Spleen (tissue), 11 donors: ENCODE measurements at regions not wholly inside any gene's neighbourhood (a gene's known extent, or its start where the extent isn't known, plus 50 kb on each side); places are given as distances from the start of the nearest gene placed in this dataset.

Experiments
- DNase-seq: peaks from one replicate; pipeline ENCODE4 v3.0.0-alpha.2; 2020
- H3K27ac ChIP-seq, 8 donors: fragments of 200-600 bp; sonication (generic) in 7 of 8; 1 replicate in 4 of 8; 2 replicates in 4 of 8; pipeline versions ENCODE4 v1.5.0 to v1.8.0; 2016 to 2021; ENCODE audit warnings: inconsistent platforms in 4 of 8, mild to moderate bottlenecking in 4 of 8, moderate library complexity in 1 of 8
- H3K27me3 ChIP-seq, 7 donors: fragments of 200-600 bp; sonication (generic) in 6 of 7; replicated peaks in 1 of 7; 1 replicate in 4 of 7; 2 replicates in 3 of 7; pipeline versions ENCODE4 v1.5.0 to v1.8.0; 2016 to 2021; ENCODE audit warnings: inconsistent platforms in 3 of 7, mild to moderate bottlenecking in 1 of 7
- H3K36me3 ChIP-seq, 6 donors: fragments of 200-600 bp; sonication (generic) in 5 of 6; 1 replicate in 4 of 6; 2 replicates in 2 of 6; pipeline versions ENCODE4 v1.5.0 to v1.8.0; 2016 to 2021; ENCODE audit warnings: inconsistent platforms in 2 of 6
- H3K4me1 ChIP-seq, 6 donors: fragments of 200-600 bp; sonication (generic) in 5 of 6; 1 replicate in 3 of 6; 2 replicates in 3 of 6; pipeline versions ENCODE4 v1.5.0 to v1.8.0; 2016 to 2021; ENCODE audit warnings: inconsistent platforms in 3 of 6
- H3K4me3 ChIP-seq, 8 donors: fragments of 200-600 bp; sonication (generic) in 7 of 8; 1 replicate in 4 of 8; 2 replicates in 4 of 8; pipeline versions ENCODE4 v1.5.0 to v1.8.0; 2016 to 2021; ENCODE audit warnings: inconsistent platforms in 4 of 8, mild to moderate bottlenecking in 4 of 8, moderate library complexity in 2 of 8
- H3K9me3 ChIP-seq, 8 donors: fragments of 200-600 bp; sonication (generic) in 7 of 8; 1 replicate in 4 of 8; 2 replicates in 4 of 8; pipeline versions ENCODE4 v1.5.0 to v1.8.0; 2016 to 2021; ENCODE audit warnings: inconsistent platforms in 4 of 8
- POLR2A ChIP-seq, 3 donors: fragments of 450-650 bp; IDR thresholded peaks; one replicate each; pipeline ENCODE4 v1.5.1; 2017; ENCODE audit warnings: antibody characterized with exemption in 3 of 3, mild to moderate bottlenecking in 1 of 3
- POLR2AphosphoS5 ChIP-seq, 3 donors: sonication (generic); formaldehyde crosslinking; IDR thresholded peaks; one replicate each; pipeline ENCODE4 v1.5.1; 2017; ENCODE audit warnings: antibody characterized with exemption in 3 of 3
- WGBS, 5 donors: extraction: QIAGEN DNeasy Blood & Tissue Kit in 3 of 5; methylation state at CpG; one replicate each; pipeline versions ENCODE4 v1.1.5 to v1.1.7; 2013 to 2018; 5-methylcytosine and 5-hydroxymethylcytosine counted together
- intact Hi-C: fragments of 100-400 bp; cut with DNase I; formaldehyde crosslinking; loops from one replicate; pipeline ENCODE4 v1.15.0; 2023; ENCODE audit warnings: low total_unique reads
- TF ChIP-seq, protein P1 (sequence below), 11 experiments: fragments of 200-600 bp in 7 of 11; fragments of 450-650 bp in 4 of 11; sonication (generic) in 4 of 11; IDR thresholded peaks in 8 of 11; conservative IDR thresholded peaks in 3 of 11; 1 replicate in 7 of 11; 2 replicates in 4 of 11; pipeline versions ENCODE4 v1.4.0 to v1.8.0; 2016 to 2021; ENCODE audit warnings: antibody characterized with exemption in 11 of 11, inconsistent platforms in 4 of 11, mild to moderate bottlenecking in 1 of 11
- donor health status: healthy with polysubstance abuse.
- donor health status: DM: no; HTN: no; CAD: no; lungs with moderate emphysema.
- donor health status: DM: no; HTN: no; CAD: no.
- donor health status: Bipolar disorder and iron deficiency.
- donor health status: healthy.
- donor health status: DM: no; HTN: no; CAD: no.
- donor health status: DM: yes; HTN: yes; CAD: no.

DNA sequence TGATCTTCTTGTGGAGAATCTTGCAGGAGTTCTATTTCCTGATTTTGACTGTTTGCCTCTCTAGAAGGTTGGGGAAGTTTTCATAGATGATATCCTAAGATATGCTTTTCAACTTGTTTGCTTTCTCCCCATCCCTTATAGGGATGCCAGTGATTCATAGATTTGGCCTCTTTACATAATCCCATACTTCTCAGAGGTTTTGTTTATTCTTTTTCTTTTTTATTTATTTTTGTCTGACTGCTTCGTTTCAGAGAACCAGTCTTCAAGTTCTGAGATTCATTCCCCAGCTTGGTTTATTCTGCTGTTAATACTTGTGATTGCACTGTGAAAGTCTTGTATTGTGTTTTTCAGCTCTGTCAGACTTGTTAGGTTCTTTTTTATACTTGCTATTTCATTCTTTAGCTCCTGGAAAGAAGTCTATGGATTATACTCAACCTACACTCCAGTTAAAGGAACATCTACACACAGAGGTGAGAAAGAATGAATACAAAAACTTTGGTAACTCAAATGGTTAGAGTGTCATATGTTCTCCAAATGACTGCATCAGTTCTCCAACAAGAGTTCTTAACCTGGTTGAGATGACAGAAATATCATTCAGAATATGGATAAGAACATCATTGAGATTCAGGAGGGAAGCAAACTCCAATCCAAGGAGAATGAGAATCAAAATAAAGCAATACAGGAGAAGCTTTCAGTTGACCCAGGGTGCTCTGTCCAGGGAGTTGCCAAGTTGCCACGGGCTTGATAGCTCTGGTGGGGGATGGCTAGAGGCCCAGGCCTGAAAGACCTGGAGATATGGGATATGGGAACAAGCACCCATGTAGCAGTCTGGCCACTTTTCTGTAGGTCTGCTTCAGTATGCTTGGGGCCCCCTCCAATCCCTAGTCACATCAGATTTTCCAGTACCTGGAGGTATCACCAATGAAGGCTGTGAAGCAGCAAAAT lies 150.3 kb downstream of the AHR start:
- H3K27ac ChIP-seq = no peak overlapping the region
- DNase-seq = no peak
- H3K4me3 ChIP-seq = no peak overlapping the region
- peaks cover 0 to 5% (median 0%) of the 10 kb centered on the region in 7 donors for H3K27me3 ChIP-seq
- H3K4me1 ChIP-seq = peaks cover 0 to 6% (median 0%) of the 10 kb centered on the region in 6 donors
- peaks cover 3 to 30% (median 18%) of the 10 kb centered on the region in 8 donors for H3K9me3 ChIP-seq
- no peaks in the 10 kb centered on the region for H3K36me3 ChIP-seq
- 74 to 94% (median 74%) methylated on average over 2 of the region's 2 CpGs for WGBS, 5 donors
- intact Hi-C loops = no loop called here
- TF ChIP-seq, protein P1, sequence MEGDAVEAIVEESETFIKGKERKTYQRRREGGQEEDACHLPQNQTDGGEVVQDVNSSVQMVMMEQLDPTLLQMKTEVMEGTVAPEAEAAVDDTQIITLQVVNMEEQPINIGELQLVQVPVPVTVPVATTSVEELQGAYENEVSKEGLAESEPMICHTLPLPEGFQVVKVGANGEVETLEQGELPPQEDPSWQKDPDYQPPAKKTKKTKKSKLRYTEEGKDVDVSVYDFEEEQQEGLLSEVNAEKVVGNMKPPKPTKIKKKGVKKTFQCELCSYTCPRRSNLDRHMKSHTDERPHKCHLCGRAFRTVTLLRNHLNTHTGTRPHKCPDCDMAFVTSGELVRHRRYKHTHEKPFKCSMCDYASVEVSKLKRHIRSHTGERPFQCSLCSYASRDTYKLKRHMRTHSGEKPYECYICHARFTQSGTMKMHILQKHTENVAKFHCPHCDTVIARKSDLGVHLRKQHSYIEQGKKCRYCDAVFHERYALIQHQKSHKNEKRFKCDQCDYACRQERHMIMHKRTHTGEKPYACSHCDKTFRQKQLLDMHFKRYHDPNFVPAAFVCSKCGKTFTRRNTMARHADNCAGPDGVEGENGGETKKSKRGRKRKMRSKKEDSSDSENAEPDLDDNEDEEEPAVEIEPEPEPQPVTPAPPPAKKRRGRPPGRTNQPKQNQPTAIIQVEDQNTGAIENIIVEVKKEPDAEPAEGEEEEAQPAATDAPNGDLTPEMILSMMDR (IDR thresholded peaks at IDR 0.05 in 8 of 11, conservative IDR thresholded peaks at IDR 0.05 in 3 of 11) = no peak
- no peak for TF ChIP-seq POLR2AphosphoS5 (IDR thresholded peaks at IDR 0.05)
- no peak for TF ChIP-seq POLR2A (IDR thresholded peaks at IDR 0.05)

DNA sequence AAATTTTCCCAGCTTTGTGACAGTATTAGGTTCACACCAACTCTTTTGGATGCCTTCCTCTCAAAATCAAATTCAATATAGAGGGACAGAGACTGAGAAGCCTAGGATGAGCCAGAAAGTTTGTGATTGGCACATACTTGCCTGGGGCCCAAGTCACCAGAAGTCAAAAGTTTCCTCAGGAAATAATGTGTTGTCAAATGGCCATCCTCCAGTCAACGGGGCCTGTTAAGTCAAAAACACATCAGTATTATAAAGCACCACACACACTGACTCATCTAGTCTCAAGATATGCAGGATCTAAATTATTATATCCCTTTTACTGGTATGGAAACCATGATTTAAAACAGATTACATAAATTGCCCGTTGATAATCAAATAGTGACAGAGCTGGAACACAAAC lies 158.1 kb downstream of the AHR start:
- H3K36me3 ChIP-seq = no peaks in the 10 kb centered on the region
- intact Hi-C loops = no loop called here
- H3K4me3 ChIP-seq = no peak overlapping the region
- H3K9me3 ChIP-seq = peaks cover 0 to 19% (median 10%) of the 10 kb centered on the region in 8 donors
- no peaks in the 10 kb centered on the region for H3K4me1 ChIP-seq
- no peak for DNase-seq
- 28 to 49% (median 36%) methylated on average over 2 of the region's 2 CpGs for WGBS, 5 donors
- no peaks in the 10 kb centered on the region for H3K27me3 ChIP-seq
- no peak overlapping the region for H3K27ac ChIP-seq
- TF ChIP-seq, protein P1 (IDR thresholded peaks at IDR 0.05 in 8 of 11, conservative IDR thresholded peaks at IDR 0.05 in 3 of 11) = no peak
- TF ChIP-seq POLR2A (IDR thresholded peaks at IDR 0.05) (no peak), POLR2AphosphoS5 (IDR thresholded peaks at IDR 0.05) (no peak)

GRCh38 chr7:17460001-17460400 lies 161.5 kb downstream of the AHR start:
- no peak for DNase-seq
- Histone ChIP-seq H3K27me3 (no peaks in the 10 kb centered on the region), H3K9me3 (peaks cover 0 to 19% (median 10%) of the 10 kb centered on the region in 8 donors), H3K27ac (no peak overlapping the region), H3K4me1 (peaks cover 0 to 8% (median 0%) of the 10 kb centered on the region in 6 donors), H3K4me3 (no peak overlapping the region), H3K36me3 (no peaks in the 10 kb centered on the region)
- intact Hi-C loops = no loop called here
- TF ChIP-seq, protein P1 (IDR thresholded peaks at IDR 0.05 in 8 of 11, conservative IDR thresholded peaks at IDR 0.05 in 3 of 11) = no peak
- TF ChIP-seq POLR2AphosphoS5 (IDR thresholded peaks at IDR 0.05) (no peak), POLR2A (IDR thresholded peaks at IDR 0.05) (no peak)

DNA sequence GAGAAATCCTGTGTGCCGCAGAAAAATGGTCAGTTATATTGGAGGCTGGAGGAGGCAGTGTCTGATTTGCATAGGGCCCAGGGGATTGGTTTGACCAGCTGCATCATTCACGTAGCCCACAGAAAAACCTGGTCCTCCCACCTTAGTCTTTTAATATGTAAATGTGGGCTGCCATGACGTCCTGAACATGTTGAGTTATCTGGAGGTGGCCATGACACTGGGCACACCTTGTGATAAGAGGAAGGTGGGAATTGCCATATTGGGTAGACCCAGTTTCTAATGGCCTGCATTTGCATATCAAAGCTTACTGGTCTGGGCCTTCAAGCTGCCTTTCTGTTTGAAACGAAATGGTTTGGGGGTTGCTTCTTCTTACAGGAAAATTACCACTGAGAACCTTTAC lies 162.2 kb downstream of the AHR start:
- 75 to 93% (median 82%) methylated on average over 4 of the region's 4 CpGs for WGBS, 5 donors
- Histone ChIP-seq H3K4me1 (peaks cover 0 to 8% (median 0%) of the 10 kb centered on the region in 6 donors), H3K27me3 (no peaks in the 10 kb centered on the region), H3K9me3 (peaks cover 0 to 19% (median 10%) of the 10 kb centered on the region in 8 donors), H3K27ac (no peak overlapping the region), H3K4me3 (no peak overlapping the region), H3K36me3 (no peaks in the 10 kb centered on the region)
- TF ChIP-seq POLR2AphosphoS5 (IDR thresholded peaks at IDR 0.05) (no peak), POLR2A (IDR thresholded peaks at IDR 0.05) (no peak)
- TF ChIP-seq, protein P1 (IDR thresholded peaks at IDR 0.05 in 8 of 11, conservative IDR thresholded peaks at IDR 0.05 in 3 of 11) = no peak
- intact Hi-C loops = no loop called here
- no peak for DNase-seq
